ENCODE measurements at regions not wholly inside any gene's neighbourhood (a gene's known extent, or its start where the extent isn't known, plus 50 kb on each side); places are given as distances from the start of the nearest gene placed in this dataset.

DNA sequence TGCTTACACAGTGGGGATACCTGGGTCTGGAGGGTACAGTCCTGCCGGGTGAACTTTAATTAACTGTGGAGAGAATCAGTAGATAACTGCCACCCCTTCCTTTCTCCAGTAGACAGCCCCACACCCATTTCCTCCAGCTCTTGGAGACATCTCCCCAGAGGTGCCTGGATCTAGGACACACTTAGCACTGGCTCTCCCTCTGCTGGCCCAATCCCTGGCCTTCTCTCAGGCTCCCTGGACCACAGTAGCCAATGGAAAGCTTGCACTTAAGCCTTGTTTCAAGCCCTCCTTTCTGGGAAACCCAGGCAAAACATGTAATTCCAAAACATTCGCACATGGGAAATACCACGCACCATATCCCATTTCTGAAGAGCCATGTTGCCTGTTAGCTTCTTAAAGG lies 169.2 kb upstream of the GAS1 start:
- DNase-seq = no peak
- Histone ChIP-seq H3K27ac (no peak overlapping the region), H3K36me3 (no peaks in the 10 kb centered on the region), H3K27me3 (no peaks in the 10 kb centered on the region), H3K4me1 (peaks cover 6 to 7% of the 10 kb centered on the region in 2 donors), H3K4me3 (no peak overlapping the region), H3K9me3 (no peaks in the 10 kb centered on the region)
- no peak for TF ChIP-seq POLR2A (IDR thresholded peaks at IDR 0.05)
- TF ChIP-seq, protein P1, sequence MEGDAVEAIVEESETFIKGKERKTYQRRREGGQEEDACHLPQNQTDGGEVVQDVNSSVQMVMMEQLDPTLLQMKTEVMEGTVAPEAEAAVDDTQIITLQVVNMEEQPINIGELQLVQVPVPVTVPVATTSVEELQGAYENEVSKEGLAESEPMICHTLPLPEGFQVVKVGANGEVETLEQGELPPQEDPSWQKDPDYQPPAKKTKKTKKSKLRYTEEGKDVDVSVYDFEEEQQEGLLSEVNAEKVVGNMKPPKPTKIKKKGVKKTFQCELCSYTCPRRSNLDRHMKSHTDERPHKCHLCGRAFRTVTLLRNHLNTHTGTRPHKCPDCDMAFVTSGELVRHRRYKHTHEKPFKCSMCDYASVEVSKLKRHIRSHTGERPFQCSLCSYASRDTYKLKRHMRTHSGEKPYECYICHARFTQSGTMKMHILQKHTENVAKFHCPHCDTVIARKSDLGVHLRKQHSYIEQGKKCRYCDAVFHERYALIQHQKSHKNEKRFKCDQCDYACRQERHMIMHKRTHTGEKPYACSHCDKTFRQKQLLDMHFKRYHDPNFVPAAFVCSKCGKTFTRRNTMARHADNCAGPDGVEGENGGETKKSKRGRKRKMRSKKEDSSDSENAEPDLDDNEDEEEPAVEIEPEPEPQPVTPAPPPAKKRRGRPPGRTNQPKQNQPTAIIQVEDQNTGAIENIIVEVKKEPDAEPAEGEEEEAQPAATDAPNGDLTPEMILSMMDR (IDR thresholded peaks at IDR 0.05) = no peak
- intact Hi-C loops (cut with DNase I; ENCODE audit: low total_unique reads) = no loop called here

DNA sequence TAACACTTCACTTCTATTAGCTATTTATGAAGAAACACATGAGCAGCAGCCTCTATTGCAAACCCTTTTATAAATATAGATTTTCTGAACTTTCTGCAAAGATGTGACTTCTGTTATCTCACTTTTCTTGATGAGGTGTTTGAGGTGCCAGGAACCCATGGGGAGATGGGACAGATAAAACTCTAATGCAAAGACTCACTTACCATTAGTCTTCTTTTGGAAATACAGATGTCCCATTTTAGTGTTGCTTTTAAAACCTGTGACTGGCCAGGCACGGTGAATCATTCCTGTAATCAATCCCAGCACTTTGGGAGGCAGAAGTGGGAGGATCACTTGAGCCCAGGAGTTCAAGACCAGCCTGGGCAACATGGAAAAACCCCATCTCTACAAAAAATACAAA lies 171.3 kb upstream of the GAS1 start:
- no peak for TF ChIP-seq POLR2A (IDR thresholded peaks at IDR 0.05)
- TF ChIP-seq, protein P1 (IDR thresholded peaks at IDR 0.05) = no peak
- H3K9me3 ChIP-seq = no peaks in the 10 kb centered on the region

DNA sequence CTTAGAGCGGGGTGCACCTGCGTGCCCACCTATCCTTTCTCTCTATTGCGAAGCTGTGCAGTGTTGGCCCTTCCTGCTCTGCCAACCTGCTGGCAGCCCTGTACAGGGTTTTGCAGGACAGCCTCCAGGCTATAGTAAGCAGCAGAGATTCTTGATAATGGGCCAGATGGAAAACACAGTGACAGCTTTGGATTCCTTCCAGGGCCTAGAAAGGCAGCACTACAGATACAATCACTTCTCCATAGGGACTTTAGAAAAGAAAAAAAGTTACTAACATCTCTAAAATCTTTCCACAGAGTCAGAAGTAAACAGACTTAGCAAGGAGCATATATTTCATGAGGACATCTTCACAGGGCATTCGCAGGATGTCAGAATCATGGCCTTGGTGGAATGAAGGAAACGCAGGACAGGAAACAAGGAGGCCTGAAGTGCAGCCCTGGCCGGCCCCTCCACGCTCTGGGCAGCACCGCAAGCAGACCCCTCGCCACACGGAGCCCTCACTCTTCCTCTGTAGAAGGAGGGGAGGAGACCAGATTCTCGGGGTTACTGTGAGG lies 172.1 kb upstream of the GAS1 start:
- no peak for DNase-seq

More for the DNA sequence above, 171.3 kb upstream of the GAS1 start:
- no peak for DNase-seq
- Histone ChIP-seq H3K27ac (peak overlapping the region; percentile 76 to 87), H3K36me3 (no peaks in the 10 kb centered on the region), H3K4me1 (peaks cover 12 to 13% of the 10 kb centered on the region in 2 donors), H3K4me3 (no peak overlapping the region), H3K27me3 (no peaks in the 10 kb centered on the region)
- intact Hi-C loops (cut with DNase I; ENCODE audit: low total_unique reads) = no loop called here

DNA sequence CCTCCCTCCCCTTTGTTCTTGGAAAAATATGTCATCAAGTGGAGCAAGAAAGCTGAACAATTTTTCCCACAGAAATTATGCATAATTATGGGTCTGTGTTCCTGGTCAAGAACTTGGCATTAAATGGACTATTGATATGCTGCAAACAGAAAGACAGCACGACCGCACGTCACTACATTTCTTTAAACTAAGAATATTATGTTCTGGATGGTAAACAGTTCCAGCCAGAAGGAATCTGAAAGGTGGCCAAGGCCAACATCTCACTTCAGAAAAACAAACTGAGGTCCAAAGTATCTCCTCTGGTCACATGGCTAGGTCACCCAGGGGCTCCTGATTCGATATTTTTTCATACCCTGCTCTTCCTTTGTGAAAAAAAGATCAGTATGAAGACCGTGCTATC lies 173.3 kb upstream of the GAS1 start:
- Histone ChIP-seq H3K27me3 (no peaks in the 10 kb centered on the region), H3K4me3 (no peak overlapping the region), H3K27ac (peak overlapping the region; percentile 76 to 87), H3K36me3 (no peaks in the 10 kb centered on the region), H3K4me1 (peaks cover 13 to 22% of the 10 kb centered on the region in 2 donors), H3K9me3 (no peaks in the 10 kb centered on the region)
- no peak for DNase-seq
- intact Hi-C loops (cut with DNase I; ENCODE audit: low total_unique reads) = no loop called here
- no peak for TF ChIP-seq POLR2A (IDR thresholded peaks at IDR 0.05)
- TF ChIP-seq, protein P1 (IDR thresholded peaks at IDR 0.05) = no peak

More for the DNA sequence above, 172.1 kb upstream of the GAS1 start:
- TF ChIP-seq, protein P1 (IDR thresholded peaks at IDR 0.05) = no peak
- no peak for TF ChIP-seq POLR2A (IDR thresholded peaks at IDR 0.05)
- Histone ChIP-seq H3K9me3 (no peaks in the 10 kb centered on the region), H3K4me3 (no peak overlapping the region), H3K27ac (peak overlapping the region; percentile 76 to 87), H3K36me3 (no peaks in the 10 kb centered on the region), H3K27me3 (no peaks in the 10 kb centered on the region), H3K4me1 (peaks cover 13 to 19% of the 10 kb centered on the region in 2 donors)
- intact Hi-C loops (cut with DNase I; ENCODE audit: low total_unique reads) = no loop called here

DNA sequence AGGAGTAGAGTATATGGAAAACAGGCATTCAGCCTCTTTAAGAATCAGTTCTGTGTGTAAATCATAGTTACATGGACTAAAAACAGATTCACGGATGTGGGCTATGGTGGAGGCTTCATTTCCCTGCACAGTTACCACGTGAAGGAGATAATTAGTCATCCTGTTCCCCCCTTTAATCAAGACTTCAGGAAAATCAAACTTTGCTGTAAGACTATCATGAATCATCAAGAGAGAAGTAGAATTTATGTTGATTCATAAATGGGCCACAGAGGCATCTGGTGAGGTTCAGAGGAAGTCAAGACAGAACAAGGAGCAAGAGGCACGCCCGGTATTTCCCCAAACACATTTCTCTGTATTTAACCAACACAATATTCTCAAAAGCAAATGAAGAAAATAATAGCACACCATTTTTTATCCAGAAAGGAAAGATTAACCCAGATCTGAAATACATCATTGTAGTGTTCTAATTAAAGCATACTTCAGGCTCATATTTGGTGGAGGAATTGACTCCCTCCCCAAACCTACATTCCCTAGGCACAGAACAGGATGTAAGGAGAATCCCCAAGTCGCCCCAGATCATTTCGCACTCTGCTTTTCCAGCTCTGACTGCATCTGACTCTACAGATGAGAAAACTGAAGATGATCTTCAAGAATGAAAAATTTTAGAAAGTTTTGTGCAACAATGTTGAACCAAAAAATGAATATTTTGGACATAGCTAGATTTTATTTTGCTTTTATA lies 175.8 kb upstream of the GAS1 start:
- H3K9me3 ChIP-seq = no peaks in the 10 kb centered on the region
- H3K4me1 ChIP-seq = peaks cover 13 to 24% of the 10 kb centered on the region in 2 donors
- intact Hi-C loops (cut with DNase I; ENCODE audit: low total_unique reads) = no loop called here
- H3K27me3 ChIP-seq = no peaks in the 10 kb centered on the region
- peak overlapping the region; percentile 76 to 87 for H3K27ac ChIP-seq
- TF ChIP-seq, protein P1 (IDR thresholded peaks at IDR 0.05) = no peak
- no peak for TF ChIP-seq POLR2A (IDR thresholded peaks at IDR 0.05)
- no peaks in the 10 kb centered on the region for H3K36me3 ChIP-seq
- no peak overlapping the region for H3K4me3 ChIP-seq
- peak in 1 of 2 donors; percentile 48 for DNase-seq
